ENCODE measurements at regions not wholly inside any gene's neighbourhood (a gene's known extent, or its start where the extent isn't known, plus 50 kb on each side); places are given as distances from the start of the nearest gene placed in this dataset.

DNA sequence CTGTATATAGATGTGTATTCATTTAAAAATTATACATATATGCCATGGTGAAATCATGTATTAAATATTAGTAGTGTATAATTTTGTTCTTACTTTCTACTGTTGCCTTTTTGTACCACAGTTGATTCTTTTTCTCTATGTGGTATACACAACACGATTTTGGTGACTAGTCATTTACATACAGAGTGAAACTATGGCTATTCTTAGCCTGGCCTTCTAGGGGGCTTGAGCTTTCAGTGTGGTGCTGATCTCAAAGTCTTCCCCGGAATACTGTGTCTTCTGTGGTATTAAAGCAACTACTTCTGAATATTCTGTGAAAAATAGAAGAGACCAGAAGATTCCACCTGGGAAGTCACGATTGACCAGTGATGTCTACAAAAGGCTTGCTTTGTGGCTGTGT is 301.9 kb downstream of the UTRN start:
- Histone ChIP-seq H3K4me1 (peaks cover 16% of the 10 kb centered on the region), H3K36me3 (peaks cover 11% of the 10 kb centered on the region), H3K27me3 (no peaks in the 10 kb centered on the region), H3K9me3 (no peaks in the 10 kb centered on the region), H3K4me3 (no peak overlapping the region), H3K27ac (no peak overlapping the region)
- TF ChIP-seq EP300 (IDR thresholded peaks at IDR 0.05) (no peak), POLR2A (IDR thresholded peaks at IDR 0.05) (no peak), POLR2AphosphoS5 (IDR thresholded peaks at IDR 0.05) (no peak)
- TF ChIP-seq, protein P1, sequence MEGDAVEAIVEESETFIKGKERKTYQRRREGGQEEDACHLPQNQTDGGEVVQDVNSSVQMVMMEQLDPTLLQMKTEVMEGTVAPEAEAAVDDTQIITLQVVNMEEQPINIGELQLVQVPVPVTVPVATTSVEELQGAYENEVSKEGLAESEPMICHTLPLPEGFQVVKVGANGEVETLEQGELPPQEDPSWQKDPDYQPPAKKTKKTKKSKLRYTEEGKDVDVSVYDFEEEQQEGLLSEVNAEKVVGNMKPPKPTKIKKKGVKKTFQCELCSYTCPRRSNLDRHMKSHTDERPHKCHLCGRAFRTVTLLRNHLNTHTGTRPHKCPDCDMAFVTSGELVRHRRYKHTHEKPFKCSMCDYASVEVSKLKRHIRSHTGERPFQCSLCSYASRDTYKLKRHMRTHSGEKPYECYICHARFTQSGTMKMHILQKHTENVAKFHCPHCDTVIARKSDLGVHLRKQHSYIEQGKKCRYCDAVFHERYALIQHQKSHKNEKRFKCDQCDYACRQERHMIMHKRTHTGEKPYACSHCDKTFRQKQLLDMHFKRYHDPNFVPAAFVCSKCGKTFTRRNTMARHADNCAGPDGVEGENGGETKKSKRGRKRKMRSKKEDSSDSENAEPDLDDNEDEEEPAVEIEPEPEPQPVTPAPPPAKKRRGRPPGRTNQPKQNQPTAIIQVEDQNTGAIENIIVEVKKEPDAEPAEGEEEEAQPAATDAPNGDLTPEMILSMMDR (IDR thresholded peaks at IDR 0.05): no peak
- 80% methylated on average over 3 of the region's 3 CpGs for WGBS
- no peak for DNase-seq (ENCODE audit: low spot score in 2 of 2)

DNA sequence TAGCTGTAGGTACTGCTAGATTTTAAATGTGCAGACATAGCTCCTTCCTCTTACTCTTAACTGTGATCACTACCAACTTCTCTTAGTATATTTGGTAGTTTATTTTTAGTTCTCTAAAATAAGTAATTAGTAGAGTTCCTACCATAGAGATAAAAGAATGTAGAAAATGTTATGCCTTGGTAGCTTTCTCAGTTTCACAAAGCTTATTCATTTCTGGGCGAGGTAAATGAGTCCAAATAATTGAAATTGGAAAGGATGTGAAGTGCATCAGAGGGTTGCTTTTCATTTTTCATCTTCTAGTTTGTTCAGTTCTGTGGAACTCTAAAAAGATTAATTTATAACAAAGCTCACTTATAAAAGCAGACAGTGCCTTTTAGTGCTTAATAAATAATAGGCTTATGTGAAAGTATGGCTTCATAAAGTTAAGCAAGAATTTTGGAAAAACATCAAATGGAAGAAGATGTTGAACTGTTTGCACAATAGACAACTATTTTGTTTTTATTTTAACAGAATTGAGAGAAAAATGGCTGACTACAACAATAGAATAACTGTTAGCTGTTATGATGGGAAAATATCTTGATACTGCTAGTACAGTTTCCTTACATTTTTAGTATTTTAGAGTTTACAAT is 303.7 kb downstream of the UTRN start:
- WGBS: 76% methylated on average over 1 of the region's 1 CpG
- Histone ChIP-seq H3K36me3 (peaks cover 11% of the 10 kb centered on the region), H3K27ac (no peak overlapping the region), H3K4me3 (no peak overlapping the region), H3K9me3 (no peaks in the 10 kb centered on the region), H3K27me3 (no peaks in the 10 kb centered on the region), H3K4me1 (no peaks in the 10 kb centered on the region)
- DNase-seq (ENCODE audit: low spot score in 2 of 2): no peak
- TF ChIP-seq POLR2AphosphoS5 (IDR thresholded peaks at IDR 0.05): no peak
- no peak for TF ChIP-seq POLR2A (IDR thresholded peaks at IDR 0.05)
- TF ChIP-seq, protein P1 (IDR thresholded peaks at IDR 0.05): no peak
- no peak for TF ChIP-seq EP300 (IDR thresholded peaks at IDR 0.05)

DNA sequence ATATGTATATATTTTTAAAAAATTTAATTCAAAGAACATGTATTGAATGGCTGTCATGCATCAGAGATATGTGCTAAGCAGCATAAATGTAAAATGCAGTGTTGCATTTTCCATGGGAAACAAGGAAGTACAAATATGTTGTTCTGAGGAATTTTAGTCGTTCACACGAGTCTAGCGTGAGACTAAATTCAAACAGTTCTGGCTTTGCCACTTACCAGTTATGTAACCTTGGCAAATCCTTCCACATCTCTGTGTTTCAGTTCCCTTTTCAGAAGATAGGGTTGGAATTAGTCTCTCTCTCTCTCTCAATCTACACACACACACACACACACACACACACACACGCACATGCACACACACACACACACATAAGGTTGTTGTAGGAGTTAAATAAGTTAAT is 305.4 kb downstream of the UTRN start:
- Histone ChIP-seq H3K4me1 (no peaks in the 10 kb centered on the region), H3K9me3 (no peaks in the 10 kb centered on the region), H3K36me3 (peaks cover 11% of the 10 kb centered on the region), H3K4me3 (no peak overlapping the region), H3K27me3 (no peaks in the 10 kb centered on the region), H3K27ac (no peak overlapping the region)
- TF ChIP-seq POLR2AphosphoS5 (IDR thresholded peaks at IDR 0.05) (no peak), EP300 (IDR thresholded peaks at IDR 0.05) (no peak)
- DNase-seq (ENCODE audit: low spot score in 2 of 2): no peak
- WGBS: 74% methylated on average over 4 of the region's 4 CpGs

DNA sequence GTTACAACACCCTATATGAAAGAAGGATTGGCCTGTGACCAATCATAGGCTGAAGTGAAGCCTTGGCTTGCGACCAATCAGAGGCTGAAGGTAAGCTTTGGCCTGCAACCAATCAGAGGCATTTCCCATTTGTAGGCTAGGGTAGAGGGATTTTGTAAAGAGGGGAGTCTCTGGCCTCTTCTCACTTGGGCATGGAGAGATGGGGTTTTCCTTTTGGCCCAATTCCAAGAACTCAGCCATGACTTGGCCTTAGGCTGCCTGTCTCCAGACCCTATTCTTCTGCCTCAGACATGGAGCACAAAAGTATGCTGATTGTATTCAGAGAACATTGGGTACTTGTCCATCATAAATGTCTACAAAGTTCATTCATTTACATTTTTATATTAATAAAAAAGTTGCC is 308.3 kb downstream of the UTRN start:
- H3K9me3 ChIP-seq: no peaks in the 10 kb centered on the region
- H3K4me1 ChIP-seq: no peaks in the 10 kb centered on the region
- H3K36me3 ChIP-seq: peaks cover 7% of the 10 kb centered on the region
- 91% methylated on average over 1 of the region's 1 CpG for WGBS
- H3K27me3 ChIP-seq: no peaks in the 10 kb centered on the region
- H3K4me3 ChIP-seq: no peak overlapping the region
- DNase-seq (ENCODE audit: low spot score in 2 of 2): no peak
- H3K27ac ChIP-seq: no peak overlapping the region
- TF ChIP-seq POLR2AphosphoS5 (IDR thresholded peaks at IDR 0.05) (no peak), POLR2A (IDR thresholded peaks at IDR 0.05) (no peak), EP300 (IDR thresholded peaks at IDR 0.05) (no peak)
- TF ChIP-seq, protein P1 (IDR thresholded peaks at IDR 0.05): no peak

DNA sequence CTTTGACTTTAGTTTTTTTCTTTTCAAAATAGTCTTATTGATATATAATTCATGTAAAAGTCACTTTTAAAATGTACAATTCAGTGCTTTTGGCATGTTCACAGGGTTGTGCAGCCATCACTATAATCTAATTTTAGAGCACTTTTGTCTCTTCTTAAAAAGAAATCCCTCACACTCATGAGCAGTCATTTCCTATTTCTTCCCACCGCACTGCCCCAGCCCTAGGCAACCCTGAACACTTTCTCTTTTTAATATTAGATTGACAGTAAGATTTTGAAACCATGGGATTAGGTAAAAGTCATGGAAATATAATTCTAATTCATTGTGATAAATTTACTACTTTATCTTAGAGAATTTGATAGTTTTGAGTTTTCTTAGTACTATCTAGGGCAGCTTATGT is 309.4 kb downstream of the UTRN start:
- TF ChIP-seq, protein P1 (IDR thresholded peaks at IDR 0.05): no peak
- TF ChIP-seq POLR2AphosphoS5 (IDR thresholded peaks at IDR 0.05) (no peak), EP300 (IDR thresholded peaks at IDR 0.05) (no peak), POLR2A (IDR thresholded peaks at IDR 0.05) (no peak)
- no peak overlapping the region for H3K27ac ChIP-seq
- peaks cover 7% of the 10 kb centered on the region for H3K36me3 ChIP-seq
- H3K27me3 ChIP-seq: no peaks in the 10 kb centered on the region
- no peaks in the 10 kb centered on the region for H3K9me3 ChIP-seq
- 81% methylated on average over 1 of the region's 1 CpG for WGBS
- H3K4me1 ChIP-seq: no peaks in the 10 kb centered on the region
- no peak for DNase-seq (ENCODE audit: low spot score in 2 of 2)
- H3K4me3 ChIP-seq: no peak overlapping the region

DNA sequence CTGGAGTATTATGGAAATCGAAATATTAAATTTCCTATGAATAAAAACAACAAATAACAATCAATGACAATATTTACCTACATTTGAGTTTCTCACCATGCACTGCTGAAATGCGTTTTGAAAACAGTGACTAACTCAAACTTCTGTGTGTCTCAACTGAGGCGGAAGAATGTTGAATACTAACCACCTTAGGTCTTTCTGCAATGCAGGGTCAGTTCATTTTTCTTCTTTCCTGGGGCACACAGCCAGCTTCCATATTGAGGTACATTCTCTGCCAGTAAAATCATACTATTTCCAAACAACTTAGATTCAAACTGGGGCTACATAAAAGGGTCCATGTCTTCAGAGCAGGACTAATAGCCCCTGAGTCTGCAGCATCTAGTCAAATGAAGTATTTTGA is 310.1 kb downstream of the UTRN start:
- 98% methylated on average over 3 of the region's 3 CpGs for WGBS

More for the DNA sequence above, 310.1 kb downstream of the UTRN start:
- no peak for DNase-seq (ENCODE audit: low spot score in 2 of 2)
- Histone ChIP-seq H3K27me3 (no peaks in the 10 kb centered on the region), H3K27ac (no peak overlapping the region), H3K4me3 (no peak overlapping the region), H3K4me1 (no peaks in the 10 kb centered on the region), H3K9me3 (peaks cover under 1% of the 10 kb centered on the region), H3K36me3 (peaks cover 7% of the 10 kb centered on the region)
- TF ChIP-seq, protein P1 (IDR thresholded peaks at IDR 0.05): no peak
- no peak for TF ChIP-seq POLR2AphosphoS5 (IDR thresholded peaks at IDR 0.05)

All from suprapubic skin (tissue), 4 donors.